GM12891 (cell line): ENCODE measurements at regions not wholly inside any gene's neighbourhood (a gene's known extent, or its start where the extent isn't known, plus 50 kb on each side); places are given as distances from the start of the nearest gene placed in this dataset.

Experiments
- POLR2A ChIP-seq: IDR thresholded peaks from 2 replicates; pipeline ENCODE4 v1.6.1; 2011; ENCODE audit warnings: low read depth, low read length, control low read depth
- POLR2AphosphoS5 ChIP-seq: IDR thresholded peaks from 2 replicates; pipeline ENCODE4 v1.6.1; 2011; ENCODE audit warnings: low read depth, low read length, control low read depth

DNA sequence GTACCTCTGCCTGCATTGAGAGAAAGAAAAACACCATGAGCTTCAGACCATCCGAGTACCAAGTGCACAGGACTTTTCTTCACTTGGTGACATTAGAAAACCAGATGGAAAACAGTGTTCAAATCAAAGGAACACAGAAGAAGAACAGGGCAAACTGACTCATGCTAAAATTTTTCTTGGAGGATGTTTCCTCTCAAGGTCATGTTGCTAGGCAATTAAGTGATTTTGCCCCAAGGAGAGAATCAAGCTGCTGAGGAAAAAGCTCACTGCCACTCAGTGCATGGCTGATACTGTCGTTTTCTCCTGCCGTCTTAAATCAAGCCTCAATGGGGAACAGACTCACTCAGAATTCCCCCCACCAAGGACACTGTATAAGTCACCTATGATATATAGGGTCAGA is 57.9 kb upstream of the SIMC1 start:
- TF ChIP-seq POLR2A = no peak
- no peak for TF ChIP-seq POLR2AphosphoS5
